SK-N-SH treated with all-trans-retinoic acid at 6 μM for 48 hours (cell line): ENCODE measurements at regions not wholly inside any gene's neighbourhood (a gene's known extent, or its start where the extent isn't known, plus 50 kb on each side); places are given as distances from the start of the nearest gene placed in this dataset.

Experiments
- CREB5 ChIP-seq: fragments of 250-450 bp; sonication (Bioruptor Pico); IDR thresholded peaks from 2 replicates; pipeline ENCODE4 v1.5.1; 2020; ENCODE audit warnings: low read depth, mild to moderate bottlenecking, moderate library complexity
- CSDC2 ChIP-seq: fragments of 250-450 bp; sonication (Bioruptor Pico); IDR thresholded peaks from 2 replicates; pipeline ENCODE4 v1.5.0; 2020; ENCODE audit warnings: mild to moderate bottlenecking, moderate library complexity
- CSRNP3 ChIP-seq: fragments of 250-450 bp; sonication (Bioruptor Pico); IDR thresholded peaks from 2 replicates; pipeline ENCODE4 v1.5.1; 2021; ENCODE audit warnings: mild to moderate bottlenecking, moderate library complexity
- OSR1 ChIP-seq: fragments of 250-450 bp; sonication (Bioruptor Pico); IDR thresholded peaks from 2 replicates; pipeline ENCODE4 v1.8.0; 2022; ENCODE audit warnings: moderate library complexity, mild to moderate bottlenecking, inconsistent platforms
- TOX ChIP-seq: fragments of 250-450 bp; sonication (Bioruptor Pico); IDR thresholded peaks from 2 replicates; pipeline ENCODE4 v1.8.0; 2021; ENCODE audit warnings: mild to moderate bottlenecking, moderate library complexity, borderline replicate concordance
- ZFP3 ChIP-seq: fragments of 250-450 bp; sonication (Bioruptor Pico); IDR thresholded peaks from 2 replicates; pipeline ENCODE4 v1.5.0; 2020; ENCODE audit warnings: mild to moderate bottlenecking, moderate library complexity
- ZNF565 ChIP-seq: fragments of 450-650 bp; formaldehyde crosslinking; conservative IDR thresholded peaks from 2 replicates; pipeline ENCODE4 v1.5.0; 2020; ENCODE audit warnings: low read depth, mild to moderate bottlenecking, moderate library complexity
- ZNF70 ChIP-seq: fragments of 450-650 bp; formaldehyde crosslinking; IDR thresholded peaks from 2 replicates; pipeline ENCODE4 v1.5.0; 2020; ENCODE audit warnings: mild to moderate bottlenecking, moderate library complexity

- no peak for TF ChIP-seq ZFP3 (CRISPR knock-in tag)
- no peak for TF ChIP-seq OSR1 (CRISPR knock-in tag)
- no peak for TF ChIP-seq ZNF565 (CRISPR knock-in tag)
- no peak for TF ChIP-seq CSDC2 (CRISPR knock-in tag)
- TF ChIP-seq TOX (CRISPR knock-in tag), result no peak
- no peak for TF ChIP-seq CSRNP3 (CRISPR knock-in tag)
- no peak for TF ChIP-seq ZNF70 (CRISPR knock-in tag)
- TF ChIP-seq CREB5 (CRISPR knock-in tag), result no peak
Observed at GRCh38 chr5:6287176-6287575, 91.2 kb downstream of the MED10 start.
